Gastrocnemius medialis (tissue), 4 donors: ENCODE measurements at regions not wholly inside any gene's neighbourhood (a gene's known extent, or its start where the extent isn't known, plus 50 kb on each side); places are given as distances from the start of the nearest gene placed in this dataset.

ENCODE experiments used
- POLR2A ChIP-seq, 2 donors: fragments of 450-650 bp; IDR thresholded peaks; one replicate each; pipeline ENCODE4 v1.6.1; 2017; ENCODE audit warnings: antibody characterized with exemption in 2 of 2, mild to moderate bottlenecking in 2 of 2, moderate library complexity in 2 of 2
- TF ChIP-seq, protein P1 (sequence below), 5 experiments: fragments of 450-650 bp in 3 of 5; fragments of 200-600 bp in 2 of 5; sonication (generic) in 2 of 5; IDR thresholded peaks in 4 of 5; conservative IDR thresholded peaks in 1 of 5; 1 replicate in 4 of 5; 2 replicates in 1 of 5; pipeline ENCODE4 v1.5.1; 2016 to 2019; ENCODE audit warnings: antibody characterized with exemption in 5 of 5, mild to moderate bottlenecking in 3 of 5, moderate library complexity in 3 of 5

DNA sequence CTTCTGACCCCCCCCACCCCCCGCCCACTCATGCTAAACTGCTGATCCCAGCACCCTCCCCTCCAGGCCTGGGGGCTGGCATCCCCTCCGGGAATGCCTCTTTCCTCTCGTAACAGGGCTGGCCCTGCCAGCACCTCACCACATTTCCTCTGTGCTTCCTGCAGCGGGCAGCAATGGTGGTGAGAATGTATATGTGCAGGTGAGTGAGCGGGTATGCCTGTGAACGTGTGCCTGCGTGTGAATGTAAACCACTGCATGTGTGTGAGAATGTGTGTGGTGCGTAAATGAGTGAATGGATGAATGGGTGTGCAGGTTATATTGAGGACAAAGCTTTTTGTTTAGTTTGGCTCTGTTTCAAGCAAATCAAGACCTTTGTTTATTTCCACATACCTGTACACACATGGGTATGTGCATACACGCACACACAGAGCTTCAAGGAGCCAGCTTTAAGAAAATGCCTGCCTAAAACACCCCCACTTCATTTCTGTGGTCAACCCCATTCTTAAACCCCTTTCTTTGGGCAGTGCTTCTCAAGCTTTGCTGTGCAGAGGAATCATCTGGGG, 95.7 kb upstream of the SHB start:
- TF ChIP-seq, protein P1, sequence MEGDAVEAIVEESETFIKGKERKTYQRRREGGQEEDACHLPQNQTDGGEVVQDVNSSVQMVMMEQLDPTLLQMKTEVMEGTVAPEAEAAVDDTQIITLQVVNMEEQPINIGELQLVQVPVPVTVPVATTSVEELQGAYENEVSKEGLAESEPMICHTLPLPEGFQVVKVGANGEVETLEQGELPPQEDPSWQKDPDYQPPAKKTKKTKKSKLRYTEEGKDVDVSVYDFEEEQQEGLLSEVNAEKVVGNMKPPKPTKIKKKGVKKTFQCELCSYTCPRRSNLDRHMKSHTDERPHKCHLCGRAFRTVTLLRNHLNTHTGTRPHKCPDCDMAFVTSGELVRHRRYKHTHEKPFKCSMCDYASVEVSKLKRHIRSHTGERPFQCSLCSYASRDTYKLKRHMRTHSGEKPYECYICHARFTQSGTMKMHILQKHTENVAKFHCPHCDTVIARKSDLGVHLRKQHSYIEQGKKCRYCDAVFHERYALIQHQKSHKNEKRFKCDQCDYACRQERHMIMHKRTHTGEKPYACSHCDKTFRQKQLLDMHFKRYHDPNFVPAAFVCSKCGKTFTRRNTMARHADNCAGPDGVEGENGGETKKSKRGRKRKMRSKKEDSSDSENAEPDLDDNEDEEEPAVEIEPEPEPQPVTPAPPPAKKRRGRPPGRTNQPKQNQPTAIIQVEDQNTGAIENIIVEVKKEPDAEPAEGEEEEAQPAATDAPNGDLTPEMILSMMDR (IDR thresholded peaks at IDR 0.05 in 4 of 5, conservative IDR thresholded peaks at IDR 0.05 in 1 of 5), result no peak
- no peak for TF ChIP-seq POLR2A (IDR thresholded peaks at IDR 0.05)
